ENCODE measurements at regions not wholly inside any gene's neighbourhood (a gene's known extent, or its start where the extent isn't known, plus 50 kb on each side); places are given as distances from the start of the nearest gene placed in this dataset.

DNA sequence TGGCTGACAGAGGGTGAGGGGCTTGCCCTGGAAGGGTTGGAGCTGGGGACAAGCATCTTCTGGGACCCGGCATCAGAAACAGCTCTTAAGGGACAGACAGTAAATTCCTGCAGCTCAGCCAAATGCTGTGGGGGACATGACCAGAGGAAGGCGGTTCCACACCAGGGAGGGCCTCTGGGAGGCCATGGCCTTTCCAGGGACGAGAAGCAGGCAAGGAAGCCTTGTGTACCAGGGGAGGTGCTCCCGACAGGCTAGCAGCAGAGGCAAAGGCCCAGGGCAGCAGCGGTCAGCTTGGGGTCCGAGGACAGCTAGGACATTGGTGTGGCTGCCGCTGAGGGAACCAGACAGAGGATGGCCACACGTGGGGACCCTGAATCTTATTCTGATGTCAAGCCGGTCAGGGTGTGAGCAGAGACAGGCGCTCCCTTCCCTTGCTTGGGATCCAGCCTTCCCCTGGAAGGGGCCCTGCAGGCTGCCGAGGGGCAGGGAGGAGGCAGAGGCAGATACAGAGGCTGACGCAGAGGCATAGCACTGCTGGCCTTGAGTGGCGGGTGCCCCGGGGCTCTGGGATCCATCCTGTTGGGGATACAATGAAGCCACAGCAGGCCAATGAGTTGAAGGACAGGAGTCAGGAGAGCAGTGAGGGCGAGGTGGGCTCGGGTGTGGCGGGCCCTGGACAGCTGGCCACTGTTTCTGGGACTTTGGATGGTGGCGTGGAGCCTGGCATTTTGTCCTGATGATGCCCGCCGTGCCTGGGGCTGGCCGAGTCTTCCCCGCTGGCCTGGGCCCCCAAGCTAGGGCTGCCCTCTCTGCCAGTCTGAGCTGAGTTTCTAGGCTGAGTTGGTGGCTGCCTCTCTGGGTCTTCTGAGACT, 64.1 kb upstream of the GPC1 start:
- Histone ChIP-seq H3K79me2 (ENCODE audit: control insufficient read depth in 1 of 2, insufficient read depth in 2 of 2, low read length in 2 of 2) (no peaks in the 10 kb centered on the region), H3K4ac (replicated peaks; ENCODE audit: insufficient read length, low read depth, low read length) (no peak overlapping the region), H2BK20ac (ENCODE audit: low read length) (no peak overlapping the region), H3K79me1 (ENCODE audit: low read depth, low read length) (peaks cover 3% of the 10 kb centered on the region; the same call in 1 of the 2 replicates), H2BK15ac (ENCODE audit: low read length) (no peak overlapping the region), H3K27ac (ENCODE audit: low read depth, low read length) (no peak overlapping the region), H2BK120ac (replicated peaks; ENCODE audit: low read depth, low read length) (no peak overlapping the region), H4K8ac (ENCODE audit: extremely low read depth, insufficient read depth, low read length) (no peak overlapping the region; the same call in 1 of the 2 replicates), H3K23me2 (ENCODE audit: low read depth, low read length) (no peaks in the 10 kb centered on the region; the same call in 1 of the 2 replicates), H3K4me1 (replicated peaks in 1 of 4; ENCODE audit: control insufficient read depth in 3 of 4, insufficient read depth in 4 of 4, low read length in 3 of 4) (peaks cover 0 to 5% (median 1%) of the 10 kb centered on the region in 4 experiments; a peak in 2 of 7 replicates), H4K91ac (replicated peaks; ENCODE audit: insufficient read length, low read length) (no peak overlapping the region), H2BK12ac (ENCODE audit: low read depth, low read length) (no peak overlapping the region), H2BK5ac (ENCODE audit: low read depth, low read length) (no peak overlapping the region), H3K18ac (ENCODE audit: extremely low read depth, low read length) (no peak overlapping the region; the same call in 1 of the 2 replicates), H3K14ac (ENCODE audit: insufficient read length) (no peak overlapping the region), H3K36me3 (ENCODE audit: control insufficient read depth in 2 of 4, insufficient read depth in 4 of 4, low read length in 3 of 4) (no peaks in the 10 kb centered on the region), H4K20me1 (replicated peaks in 1 of 2; ENCODE audit: control insufficient read depth in 1 of 2, insufficient read depth in 2 of 2, low read length in 2 of 2) (peaks cover 0 to 4% of the 10 kb centered on the region in 2 experiments), H3K4me2 (ENCODE audit: insufficient read depth in 1 of 2, low read depth in 2 of 2, low read length in 2 of 2) (no peak overlapping the region), H3K27me3 (replicated peaks in 1 of 4; ENCODE audit: control insufficient read depth in 3 of 4, extremely low read depth in 1 of 4, insufficient read depth in 3 of 4, low read length in 3 of 4) (no peaks in the 10 kb centered on the region), H4K5ac (ENCODE audit: insufficient read length, low read depth, low read length) (no peak overlapping the region), H2AFZ (ENCODE audit: low read length) (no peak overlapping the region), H3K56ac (replicated peaks; ENCODE audit: insufficient read length, low read depth, low read length) (no peak overlapping the region), H3K23ac (ENCODE audit: insufficient read length) (no peak overlapping the region), H3K9ac (replicated peaks in 1 of 4; ENCODE audit: extremely low read depth in 1 of 4, low read depth in 3 of 4, low read length in 3 of 4) (no peak overlapping the region), H2AK5ac (ENCODE audit: low read depth, low read length) (no peak overlapping the region), H3K4me3 (ENCODE audit: extremely low read depth in 1 of 4, insufficient read depth in 2 of 4, low read depth in 3 of 4, low read length in 4 of 4) (no peak overlapping the region), H3K9me3 (ENCODE audit: insufficient read depth in 2 of 2, low read depth in 1 of 2, low read length in 1 of 2) (no peaks in the 10 kb centered on the region)
- DNase-seq (ENCODE audit: low read depth in 1 of 2, low spot score in 2 of 2): no peak
- FAIRE-seq: no peak
- ChIA-PET POLR2A (ENCODE audit: partially characterized antibody) (no interaction called here), CTCF (ENCODE audit: partially characterized antibody) (no interaction called here)
- WGBS, 2 experiments (ENCODE audit: extremely low coverage in 1 of 2, insufficient coverage in 1 of 2, insufficient read length in 1 of 2, insufficient replicate concordance in 2 of 2, low coverage in 1 of 2, low lambda C conversion rate in 2 of 2, missing lambda C conversion rate in 1 of 2): 90% methylated on average over 19 of the region's 22 CpGs; no CpG with 5 or more reads in 1 of the 2 experiments
- TF ChIP-seq CHD1 (IDR thresholded peaks at IDR 0.05; ENCODE audit: low read depth, low read length): no peak
- TF ChIP-seq EGR1 (IDR thresholded peaks at IDR 0.05; ENCODE audit: borderline replicate concordance, low read depth, low read length): no peak
- TF ChIP-seq SIN3A (conservative IDR thresholded peaks at IDR 0.05 in 1 of 2, IDR thresholded peaks at IDR 0.05 in 1 of 2; ENCODE audit: low read depth in 1 of 2, low read length in 2 of 2): no peak
- no peak for TF ChIP-seq KDM1A (IDR thresholded peaks at IDR 0.05; ENCODE audit: borderline replicate concordance, low read length)
- TF ChIP-seq CEBPB (IDR thresholded peaks at IDR 0.05; ENCODE audit: low read depth, low read length): no peak
- no peak for TF ChIP-seq CBX8 (IDR thresholded peaks at IDR 0.05; ENCODE audit: borderline replicate concordance, low read depth, low read length)
- no peak for TF ChIP-seq RXRA (IDR thresholded peaks at IDR 0.05; ENCODE audit: insufficient read depth, low read depth, low read length)
- no peak for TF ChIP-seq POU5F1 (IDR thresholded peaks at IDR 0.05; ENCODE audit: low read depth, low read length)
- no peak for TF ChIP-seq RBBP5 (IDR thresholded peaks at IDR 0.05; ENCODE audit: borderline replicate concordance, low read depth, low read length)
- no peak for TF ChIP-seq GTF2F1 (IDR thresholded peaks at IDR 0.05; ENCODE audit: borderline replicate concordance, low read depth, low read length)
- no peak for TF ChIP-seq POLR2AphosphoS5 (IDR thresholded peaks at IDR 0.05; ENCODE audit: low read depth, low read length)
- TF ChIP-seq PHF8 (conservative IDR thresholded peaks at IDR 0.05; ENCODE audit: low read depth, low read length): no peak

Measured in H1 (cell line).